ENCODE measurements at regions not wholly inside any gene's neighbourhood (a gene's known extent, or its start where the extent isn't known, plus 50 kb on each side); places are given as distances from the start of the nearest gene placed in this dataset.
"Not testable (repeated sequence)": the region's sequence is repeated elsewhere in the genome, so short reads cannot be mapped to it uniquely, and the experiment has no call there.

GRCh38 chr6:113009682-113010081 is 662.6 kb downstream of the RFPL4B start:
- no peak for DNase-seq

- no peak for DNase-seq
Measured at GRCh38 chr6:113010196-113010989, 663.3 kb downstream of the RFPL4B start.

GRCh38 chr6:113011389-113011788 is 664.3 kb downstream of the RFPL4B start:
- DNase-seq: no peak

- no peak for DNase-seq
Measured at GRCh38 chr6:113011801-113012200, 664.7 kb downstream of the RFPL4B start.

GRCh38 chr6:113015249-113015648 is 668.1 kb downstream of the RFPL4B start:
- no peak for DNase-seq

- no peak for DNase-seq
Measured at GRCh38 chr6:113017353-113017752, 670.2 kb downstream of the RFPL4B start.

- DNase-seq: no peak
Measured at GRCh38 chr6:113018351-113019151, 671.4 kb downstream of the RFPL4B start.

- no peak for DNase-seq
Measured at GRCh38 chr6:113019176-113019575, 672.0 kb downstream of the RFPL4B start.

- DNase-seq: no peak
Measured at GRCh38 chr6:113027780-113028179, 680.6 kb downstream of the RFPL4B start.

GRCh38 chr6:113029161-113029560 is 682.0 kb downstream of the RFPL4B start:
- DNase-seq: not testable (repeated sequence)

GRCh38 chr6:113031591-113032238 is 684.6 kb downstream of the RFPL4B start:
- DNase-seq: no peak

- DNase-seq: no peak
Measured at GRCh38 chr6:113039005-113039404, 691.9 kb downstream of the RFPL4B start.

- DNase-seq: no peak
Measured at GRCh38 chr6:113047148-113047547, 700.0 kb downstream of the RFPL4B start.

- no peak for DNase-seq
Measured at GRCh38 chr6:113047932-113048331, 700.8 kb downstream of the RFPL4B start.

GRCh38 chr6:113048741-113049140 is 701.6 kb downstream of the RFPL4B start:
- DNase-seq: no peak

- DNase-seq: no peak
Measured at GRCh38 chr6:113049190-113049589, 702.1 kb downstream of the RFPL4B start.

GRCh38 chr6:113050010-113050858 is 703.1 kb downstream of the RFPL4B start:
- no peak for DNase-seq

- DNase-seq: no peak
Measured at GRCh38 chr6:113050979-113051378, 703.8 kb downstream of the RFPL4B start.

GRCh38 chr6:113052506-113052905 is 705.4 kb downstream of the RFPL4B start:
- DNase-seq: no peak

- no peak for DNase-seq
Measured at GRCh38 chr6:113055061-113055460, 707.9 kb downstream of the RFPL4B start.

GRCh38 chr6:113055998-113056397 is 708.9 kb downstream of the RFPL4B start:
- no peak for DNase-seq

- no peak for DNase-seq
Measured at GRCh38 chr6:113057567-113058053, 710.5 kb downstream of the RFPL4B start.

All from activated naive CD4-positive, alpha-beta T cell treated with Interleukin-2 at 50 U/mL for 16 hours (primary cell).